ENCODE measurements at regions not wholly inside any gene's neighbourhood (a gene's known extent, or its start where the extent isn't known, plus 50 kb on each side); places are given as distances from the start of the nearest gene placed in this dataset.
A peak's percentile ranks its signal among the peaks of the same experiment; 100 is the strongest.

- Histone ChIP-seq H3K27me3 (no peaks in the 10 kb centered on the region), H3K36me3 (no peaks in the 10 kb centered on the region), H3K27ac (no peak overlapping the region), H3K4me1 (peaks cover 6 to 12% (median 8%) of the 10 kb centered on the region in 3 donors), H3K4me3 (no peak overlapping the region), H3K9me3 (no peaks in the 10 kb centered on the region)
- FAIRE-seq (no peak), ATAC-seq (no peak), DNase-seq (no peak)
- WGBS, 2 donors = 96 to 97% methylated on average over 2 of the region's 2 CpGs
- intact Hi-C loops (cut with DNase I) = no loop called here
- TF ChIP-seq CTCF (IDR thresholded peaks at IDR 0.05) = no peak
Measured at GRCh38 chr2:144227427-144228105, 292.4 kb downstream of the ZEB2 start.

GRCh38 chr2:144225076-144225475 lies 294.8 kb downstream of the ZEB2 start:
- ATAC-seq = no peak
- FAIRE-seq = no peak
- H3K9me3 ChIP-seq = no peaks in the 10 kb centered on the region
- H3K4me3 ChIP-seq = no peak overlapping the region
- intact Hi-C loops (cut with DNase I) = no loop called here
- TF ChIP-seq CTCF (IDR thresholded peaks at IDR 0.05) = no peak
- H3K4me1 ChIP-seq = peaks cover 0 to 4% (median 0%) of the 10 kb centered on the region in 3 donors
- H3K27me3 ChIP-seq = no peaks in the 10 kb centered on the region
- H3K36me3 ChIP-seq = no peaks in the 10 kb centered on the region
- DNase-seq = no peak
- no peak overlapping the region for H3K27ac ChIP-seq

GRCh38 chr2:144224472-144224871 lies 295.4 kb downstream of the ZEB2 start:
- Histone ChIP-seq H3K4me3 (no peak overlapping the region), H3K36me3 (no peaks in the 10 kb centered on the region), H3K9me3 (no peaks in the 10 kb centered on the region), H3K4me1 (peaks cover 0 to 4% (median 0%) of the 10 kb centered on the region in 3 donors), H3K27me3 (no peaks in the 10 kb centered on the region), H3K27ac (no peak overlapping the region)
- ATAC-seq = no peak
- FAIRE-seq = no peak
- WGBS, 2 donors = 90 to 95% methylated on average over 3 of the region's 3 CpGs
- intact Hi-C loops (cut with DNase I) = no loop called here
- TF ChIP-seq CTCF (IDR thresholded peaks at IDR 0.05) = no peak
- DNase-seq = no peak

GRCh38 chr2:144219979-144220378 lies 299.9 kb downstream of the ZEB2 start:
- peaks cover 3 to 7% (median 4%) of the 10 kb centered on the region in 3 donors for H3K4me1 ChIP-seq
- ATAC-seq (no peak), FAIRE-seq (no peak), DNase-seq (no peak)
- H3K4me3 ChIP-seq = no peak overlapping the region
- WGBS, 2 donors = 82 to 88% methylated on average over 1 of the region's 1 CpG
- H3K9me3 ChIP-seq = no peaks in the 10 kb centered on the region
- no peak overlapping the region for H3K27ac ChIP-seq
- intact Hi-C loops (cut with DNase I) = no loop called here
- no peaks in the 10 kb centered on the region for H3K27me3 ChIP-seq
- no peaks in the 10 kb centered on the region for H3K36me3 ChIP-seq
- TF ChIP-seq CTCF (IDR thresholded peaks at IDR 0.05) = no peak

- no peak for FAIRE-seq
Measured at GRCh38 chr2:144217853-144218633, 301.9 kb downstream of the ZEB2 start.

More at GRCh38 chr2:144217853-144218633, 301.9 kb downstream of the ZEB2 start:
- TF ChIP-seq CTCF (IDR thresholded peaks at IDR 0.05) = no peak
- Histone ChIP-seq H3K36me3 (no peaks in the 10 kb centered on the region), H3K4me1 (peaks cover 3 to 7% (median 3%) of the 10 kb centered on the region in 3 donors), H3K27ac (no peak overlapping the region), H3K9me3 (no peaks in the 10 kb centered on the region), H3K4me3 (no peak overlapping the region), H3K27me3 (no peaks in the 10 kb centered on the region)
- intact Hi-C loops (cut with DNase I) = no loop called here
- WGBS, 2 donors = 16 to 20% methylated on average over 5 of the region's 5 CpGs
- ATAC-seq (peak; percentile 60 to 84 (median 80)), DNase-seq (no peak)

Data from pancreas (tissue), 10 donors.